ENCODE measurements at regions not wholly inside any gene's neighbourhood (a gene's known extent, or its start where the extent isn't known, plus 50 kb on each side); places are given as distances from the start of the nearest gene placed in this dataset.

GRCh38 chr9:116072046-116072445, 81.5 kb upstream of the PAPPA start:
- no peaks in the 10 kb centered on the region for H3K9me3 ChIP-seq (ENCODE audit: control insufficient read depth in 1 of 2, low read length in 2 of 2)
- no peak overlapping the region for H3K4me3 ChIP-seq (ENCODE audit: low read depth in 1 of 2, low read length in 2 of 2)
- H3K27me3 ChIP-seq (ENCODE audit: control insufficient read depth in 1 of 2, insufficient read depth in 2 of 2, low read length in 2 of 2): no peaks in the 10 kb centered on the region
- no peak overlapping the region for H3K9ac ChIP-seq (ENCODE audit: low read depth in 1 of 2, low read length in 2 of 2)
- H3K4me1 ChIP-seq (ENCODE audit: control insufficient read depth in 1 of 2, insufficient read depth in 2 of 2, low read length in 2 of 2): no peaks in the 10 kb centered on the region
- no peaks in the 10 kb centered on the region for H3K36me3 ChIP-seq (ENCODE audit: control insufficient read depth in 1 of 2, insufficient read depth in 2 of 2, low read length in 2 of 2)
- H3K27ac ChIP-seq (ENCODE audit: low read depth, low read length): no peak overlapping the region

- Histone ChIP-seq H3K27me3 (ENCODE audit: control insufficient read depth in 1 of 2, insufficient read depth in 2 of 2, low read length in 2 of 2) (no peaks in the 10 kb centered on the region), H3K4me3 (ENCODE audit: low read depth in 1 of 2, low read length in 2 of 2) (no peak overlapping the region), H3K4me1 (ENCODE audit: control insufficient read depth in 1 of 2, insufficient read depth in 2 of 2, low read length in 2 of 2) (no peaks in the 10 kb centered on the region)
These were observed 79.8 kb upstream of the PAPPA start for GRCh38 chr9:116073826-116074225.

GRCh38 chr9:116074658-116075057, 78.9 kb upstream of the PAPPA start:
- Histone ChIP-seq H3K9me3 (ENCODE audit: control insufficient read depth in 1 of 2, low read length in 2 of 2) (no peaks in the 10 kb centered on the region), H3K9ac (ENCODE audit: low read depth in 1 of 2, low read length in 2 of 2) (no peak overlapping the region), H3K27me3 (ENCODE audit: control insufficient read depth in 1 of 2, insufficient read depth in 2 of 2, low read length in 2 of 2) (no peaks in the 10 kb centered on the region), H3K4me3 (ENCODE audit: low read depth in 1 of 2, low read length in 2 of 2) (no peak overlapping the region), H3K27ac (ENCODE audit: low read depth, low read length) (no peak overlapping the region), H3K4me1 (ENCODE audit: control insufficient read depth in 1 of 2, insufficient read depth in 2 of 2, low read length in 2 of 2) (no peaks in the 10 kb centered on the region), H3K36me3 (ENCODE audit: control insufficient read depth in 1 of 2, insufficient read depth in 2 of 2, low read length in 2 of 2) (no peaks in the 10 kb centered on the region)

More at GRCh38 chr9:116073826-116074225, 79.8 kb upstream of the PAPPA start:
- no peak overlapping the region for H3K27ac ChIP-seq (ENCODE audit: low read depth, low read length)
- no peaks in the 10 kb centered on the region for H3K9me3 ChIP-seq (ENCODE audit: control insufficient read depth in 1 of 2, low read length in 2 of 2)
- H3K36me3 ChIP-seq (ENCODE audit: control insufficient read depth in 1 of 2, insufficient read depth in 2 of 2, low read length in 2 of 2): no peaks in the 10 kb centered on the region
- H3K9ac ChIP-seq (ENCODE audit: low read depth in 1 of 2, low read length in 2 of 2): no peak overlapping the region

GRCh38 chr9:116075191-116075590, 78.4 kb upstream of the PAPPA start:
- Histone ChIP-seq H3K4me1 (ENCODE audit: control insufficient read depth in 1 of 2, insufficient read depth in 2 of 2, low read length in 2 of 2) (no peaks in the 10 kb centered on the region), H3K27ac (ENCODE audit: low read depth, low read length) (no peak overlapping the region), H3K4me3 (ENCODE audit: low read depth in 1 of 2, low read length in 2 of 2) (no peak overlapping the region), H3K9ac (ENCODE audit: low read depth in 1 of 2, low read length in 2 of 2) (no peak overlapping the region), H3K27me3 (ENCODE audit: control insufficient read depth in 1 of 2, insufficient read depth in 2 of 2, low read length in 2 of 2) (no peaks in the 10 kb centered on the region), H3K9me3 (ENCODE audit: control insufficient read depth in 1 of 2, low read length in 2 of 2) (no peaks in the 10 kb centered on the region), H3K36me3 (ENCODE audit: control insufficient read depth in 1 of 2, insufficient read depth in 2 of 2, low read length in 2 of 2) (no peaks in the 10 kb centered on the region)

- H3K9me3 ChIP-seq (ENCODE audit: control insufficient read depth in 1 of 2, low read length in 2 of 2): no peaks in the 10 kb centered on the region
- no peaks in the 10 kb centered on the region for H3K27me3 ChIP-seq (ENCODE audit: control insufficient read depth in 1 of 2, insufficient read depth in 2 of 2, low read length in 2 of 2)
- no peaks in the 10 kb centered on the region for H3K4me1 ChIP-seq (ENCODE audit: control insufficient read depth in 1 of 2, insufficient read depth in 2 of 2, low read length in 2 of 2)
- H3K9ac ChIP-seq (ENCODE audit: low read depth in 1 of 2, low read length in 2 of 2): no peak overlapping the region
- H3K27ac ChIP-seq (ENCODE audit: low read depth, low read length): no peak overlapping the region
- H3K4me3 ChIP-seq (ENCODE audit: low read depth in 1 of 2, low read length in 2 of 2): no peak overlapping the region
- H3K36me3 ChIP-seq (ENCODE audit: control insufficient read depth in 1 of 2, insufficient read depth in 2 of 2, low read length in 2 of 2): no peaks in the 10 kb centered on the region
These were observed 75.0 kb upstream of the PAPPA start for GRCh38 chr9:116078640-116079039.

- Histone ChIP-seq H3K4me1 (ENCODE audit: control insufficient read depth in 1 of 2, insufficient read depth in 2 of 2, low read length in 2 of 2) (no peaks in the 10 kb centered on the region), H3K27ac (ENCODE audit: low read depth, low read length) (no peak overlapping the region), H3K4me3 (ENCODE audit: low read depth in 1 of 2, low read length in 2 of 2) (no peak overlapping the region), H3K27me3 (ENCODE audit: control insufficient read depth in 1 of 2, insufficient read depth in 2 of 2, low read length in 2 of 2) (no peaks in the 10 kb centered on the region), H3K9me3 (ENCODE audit: control insufficient read depth in 1 of 2, low read length in 2 of 2) (no peaks in the 10 kb centered on the region), H3K36me3 (ENCODE audit: control insufficient read depth in 1 of 2, insufficient read depth in 2 of 2, low read length in 2 of 2) (no peaks in the 10 kb centered on the region), H3K9ac (ENCODE audit: low read depth in 1 of 2, low read length in 2 of 2) (no peak overlapping the region)
These were observed 73.0 kb upstream of the PAPPA start for GRCh38 chr9:116080561-116080960.

GRCh38 chr9:116081435-116082115, 72.0 kb upstream of the PAPPA start:
- no peaks in the 10 kb centered on the region for H3K27me3 ChIP-seq (ENCODE audit: control insufficient read depth in 1 of 2, insufficient read depth in 2 of 2, low read length in 2 of 2)
- no peaks in the 10 kb centered on the region for H3K36me3 ChIP-seq (ENCODE audit: control insufficient read depth in 1 of 2, insufficient read depth in 2 of 2, low read length in 2 of 2)
- H3K9me3 ChIP-seq (ENCODE audit: control insufficient read depth in 1 of 2, low read length in 2 of 2): no peaks in the 10 kb centered on the region
- H3K9ac ChIP-seq (ENCODE audit: low read depth in 1 of 2, low read length in 2 of 2): no peak overlapping the region
- no peak overlapping the region for H3K4me3 ChIP-seq (ENCODE audit: low read depth in 1 of 2, low read length in 2 of 2)
- no peaks in the 10 kb centered on the region for H3K4me1 ChIP-seq (ENCODE audit: control insufficient read depth in 1 of 2, insufficient read depth in 2 of 2, low read length in 2 of 2)
- H3K27ac ChIP-seq (ENCODE audit: low read depth, low read length): no peak overlapping the region

- Histone ChIP-seq H3K27ac (ENCODE audit: low read depth, low read length) (no peak overlapping the region), H3K4me1 (ENCODE audit: control insufficient read depth in 1 of 2, insufficient read depth in 2 of 2, low read length in 2 of 2) (no peaks in the 10 kb centered on the region), H3K27me3 (ENCODE audit: control insufficient read depth in 1 of 2, insufficient read depth in 2 of 2, low read length in 2 of 2) (no peaks in the 10 kb centered on the region), H3K36me3 (ENCODE audit: control insufficient read depth in 1 of 2, insufficient read depth in 2 of 2, low read length in 2 of 2) (no peaks in the 10 kb centered on the region), H3K4me3 (ENCODE audit: low read depth in 1 of 2, low read length in 2 of 2) (no peak overlapping the region), H3K9ac (ENCODE audit: low read depth in 1 of 2, low read length in 2 of 2) (no peak overlapping the region), H3K9me3 (ENCODE audit: control insufficient read depth in 1 of 2, low read length in 2 of 2) (no peaks in the 10 kb centered on the region)
These were observed 69.8 kb upstream of the PAPPA start for GRCh38 chr9:116083837-116084236.

- no peak overlapping the region for H3K4me3 ChIP-seq (ENCODE audit: low read depth in 1 of 2, low read length in 2 of 2)
- H3K27ac ChIP-seq (ENCODE audit: low read depth, low read length): no peak overlapping the region
These were observed 69.1 kb upstream of the PAPPA start for GRCh38 chr9:116084497-116084896.

GRCh38 chr9:116087246-116087645, 66.3 kb upstream of the PAPPA start:
- Histone ChIP-seq H3K9ac (ENCODE audit: low read depth in 1 of 2, low read length in 2 of 2) (no peak overlapping the region), H3K4me3 (ENCODE audit: low read depth in 1 of 2, low read length in 2 of 2) (no peak overlapping the region), H3K27me3 (ENCODE audit: control insufficient read depth in 1 of 2, insufficient read depth in 2 of 2, low read length in 2 of 2) (no peaks in the 10 kb centered on the region), H3K4me1 (ENCODE audit: control insufficient read depth in 1 of 2, insufficient read depth in 2 of 2, low read length in 2 of 2) (no peaks in the 10 kb centered on the region), H3K9me3 (ENCODE audit: control insufficient read depth in 1 of 2, low read length in 2 of 2) (no peaks in the 10 kb centered on the region), H3K27ac (ENCODE audit: low read depth, low read length) (no peak overlapping the region), H3K36me3 (ENCODE audit: control insufficient read depth in 1 of 2, insufficient read depth in 2 of 2, low read length in 2 of 2) (no peaks in the 10 kb centered on the region)

More at GRCh38 chr9:116084497-116084896, 69.1 kb upstream of the PAPPA start:
- Histone ChIP-seq H3K9me3 (ENCODE audit: control insufficient read depth in 1 of 2, low read length in 2 of 2) (no peaks in the 10 kb centered on the region), H3K27me3 (ENCODE audit: control insufficient read depth in 1 of 2, insufficient read depth in 2 of 2, low read length in 2 of 2) (no peaks in the 10 kb centered on the region), H3K36me3 (ENCODE audit: control insufficient read depth in 1 of 2, insufficient read depth in 2 of 2, low read length in 2 of 2) (no peaks in the 10 kb centered on the region), H3K4me1 (ENCODE audit: control insufficient read depth in 1 of 2, insufficient read depth in 2 of 2, low read length in 2 of 2) (no peaks in the 10 kb centered on the region), H3K9ac (ENCODE audit: low read depth in 1 of 2, low read length in 2 of 2) (no peak overlapping the region)
